Mammary epithelial cell (primary cell): ENCODE measurements at regions not wholly inside any gene's neighbourhood (a gene's known extent, or its start where the extent isn't known, plus 50 kb on each side); places are given as distances from the start of the nearest gene placed in this dataset.
A peak's percentile ranks its signal among the peaks of the same experiment; 100 is the strongest.

Experiments
- CTCF ChIP-seq, 2 donors: IDR thresholded peaks in 1 of 2; conservative IDR thresholded peaks in 1 of 2; 2 replicates each; pipeline ENCODE4 v1.5.1; 2011 to 2012; ENCODE audit warnings: inconsistent platforms in 2 of 2, low read length in 2 of 2, mild to moderate bottlenecking in 2 of 2, control low read depth in 1 of 2, low read depth in 1 of 2; ENCODE audit not compliant: insufficient read depth in 1 of 2; ENCODE audit errors: extremely low read depth in 1 of 2
- EZH2 ChIP-seq: IDR thresholded peaks from 2 replicates; pipeline ENCODE4 v1.6.1; 2012; ENCODE audit warnings: low read length, inconsistent platforms, borderline replicate concordance

GRCh38 chrX:131841496-131842437, 181.3 kb upstream of the STK26 start:
- TF ChIP-seq CTCF (conservative IDR thresholded peaks at IDR 0.05 in 1 of 2, IDR thresholded peaks at IDR 0.05 in 1 of 2; ENCODE audit: extremely low read depth in 1 of 2, insufficient read depth in 1 of 2, low read depth in 1 of 2, low read length in 2 of 2) (peak; percentile 87 to 92), EZH2 (no peak)
